ENCODE measurements at regions not wholly inside any gene's neighbourhood (a gene's known extent, or its start where the extent isn't known, plus 50 kb on each side); places are given as distances from the start of the nearest gene placed in this dataset.
A peak's percentile ranks its signal among the peaks of the same experiment; 100 is the strongest.
"Not testable (repeated sequence)": the region's sequence is repeated elsewhere in the genome, so short reads cannot be mapped to it uniquely, and the experiment has no call there.

GRCh38 chr11:45000918-45001317 is 50.2 kb upstream of the TP53I11 start:
- DNase-seq (ENCODE audit: low read depth, low spot score) = no peak

- no peak for DNase-seq (ENCODE audit: low read depth, low spot score)
These were observed 50.9 kb upstream of the TP53I11 start for GRCh38 chr11:45001466-45002165.

GRCh38 chr11:45005106-45005505 is 54.4 kb upstream of the TP53I11 start:
- no peak for DNase-seq (ENCODE audit: low read depth, low spot score)

GRCh38 chr11:45007011-45007410 is 56.3 kb upstream of the TP53I11 start:
- no peak for DNase-seq (ENCODE audit: low read depth, low spot score)

GRCh38 chr11:45015983-45016382 is 65.3 kb upstream of the TP53I11 start:
- DNase-seq (ENCODE audit: low read depth, low spot score) = not testable (repeated sequence)

GRCh38 chr11:45016446-45016845 is 65.8 kb upstream of the TP53I11 start:
- DNase-seq (ENCODE audit: low read depth, low spot score) = not testable (repeated sequence)

GRCh38 chr11:45017329-45017728 is 66.6 kb upstream of the TP53I11 start:
- DNase-seq (ENCODE audit: low read depth, low spot score) = peak; percentile 28

GRCh38 chr11:45021001-45021400 is 70.3 kb upstream of the TP53I11 start:
- DNase-seq (ENCODE audit: low read depth, low spot score) = no peak

- DNase-seq (ENCODE audit: low read depth, low spot score) = no peak
These were observed 71.0 kb upstream of the TP53I11 start for GRCh38 chr11:45021692-45022141.

GRCh38 chr11:45022294-45023064 is 71.8 kb upstream of the TP53I11 start:
- peak; percentile 17 for DNase-seq (ENCODE audit: low read depth, low spot score)

- DNase-seq (ENCODE audit: low read depth, low spot score) = no peak
These were observed 72.3 kb upstream of the TP53I11 start for GRCh38 chr11:45023065-45023365.

- DNase-seq (ENCODE audit: low read depth, low spot score) = no peak
These were observed 73.6 kb upstream of the TP53I11 start for GRCh38 chr11:45024316-45024715.

- DNase-seq (ENCODE audit: low read depth, low spot score) = no peak
These were observed 74.3 kb upstream of the TP53I11 start for GRCh38 chr11:45024846-45025588.

GRCh38 chr11:45025716-45026492 is 75.2 kb upstream of the TP53I11 start:
- peak; percentile 12 for DNase-seq (ENCODE audit: low read depth, low spot score)

- DNase-seq (ENCODE audit: low read depth, low spot score) = no peak
These were observed 76.2 kb upstream of the TP53I11 start for GRCh38 chr11:45026835-45027234.

- DNase-seq (ENCODE audit: low read depth, low spot score) = no peak
These were observed 76.6 kb upstream of the TP53I11 start for GRCh38 chr11:45027312-45027711.

GRCh38 chr11:45028911-45029682 is 78.4 kb upstream of the TP53I11 start:
- DNase-seq (ENCODE audit: low read depth, low spot score) = no peak

GRCh38 chr11:45030778-45031177 is 80.1 kb upstream of the TP53I11 start:
- no peak for DNase-seq (ENCODE audit: low read depth, low spot score)

- DNase-seq (ENCODE audit: low read depth, low spot score) = no peak
These were observed 81.3 kb upstream of the TP53I11 start for GRCh38 chr11:45031912-45032519.

GRCh38 chr11:45035413-45035812 is 84.7 kb upstream of the TP53I11 start:
- no peak for DNase-seq (ENCODE audit: low read depth, low spot score)

GRCh38 chr11:45036010-45036409 is 85.3 kb upstream of the TP53I11 start:
- no peak for DNase-seq (ENCODE audit: low read depth, low spot score)
